Activated B cell treated with CpG ODN at 0.5 μM for 24 hours (primary cell): ENCODE measurements at regions not wholly inside any gene's neighbourhood (a gene's known extent, or its start where the extent isn't known, plus 50 kb on each side); places are given as distances from the start of the nearest gene placed in this dataset.
"Not testable (repeated sequence)": the region's sequence is repeated elsewhere in the genome, so short reads cannot be mapped to it uniquely, and the experiment has no call there.

Source experiments
- ATAC-seq: fragments of 200-7000 bp; cut with Tn5 transposase; one replicate; pipeline ENCODE4 v1.10.0; 2021; ENCODE audit warnings: low read depth, mild to moderate bottlenecking, moderate library complexity
- CTCF ChIA-PET: fragments of 350-600 bp; sonication (Branson Sonifier 250); formaldehyde crosslinking; loops from one replicate; lab custom pipeline; 2021; ENCODE audit warnings: antibody characterized with exemption; lab: Charles Lee
- POLR2A ChIA-PET: fragments of 350-600 bp; sonication (Branson Sonifier 250); formaldehyde crosslinking; loops from one replicate; lab custom pipeline; 2021; ENCODE audit warnings: antibody characterized with exemption; lab: Charles Lee
- DNase-seq: peaks from one replicate; pipeline ENCODE4 v3.0.0; 2022
- H3K27ac Mint-ChIP-seq: one replicate; pipeline ENCODE4 v1.8.0; 2020; ENCODE audit warnings: mixed read lengths
- H3K27me3 Mint-ChIP-seq: one replicate; pipeline ENCODE4 v1.8.0; 2021; ENCODE audit warnings: mixed read lengths
- H3K36me3 Mint-ChIP-seq: one replicate; pipeline ENCODE4 v1.8.0; 2021; ENCODE audit warnings: low read depth, mixed read lengths
- H3K4me1 Mint-ChIP-seq: one replicate; pipeline ENCODE4 v1.8.0; 2021; ENCODE audit warnings: mixed read lengths
- H3K4me3 Mint-ChIP-seq: one replicate; pipeline ENCODE4 v1.8.0; 2020; ENCODE audit warnings: mild to moderate bottlenecking, mixed read lengths
- H3K9me3 Mint-ChIP-seq: one replicate; pipeline ENCODE4 v1.8.0; 2020; ENCODE audit warnings: mixed read lengths
- intact Hi-C: fragments of 100-400 bp; cut with micrococcal nuclease; formaldehyde crosslinking; loops from one replicate; pipeline ENCODE4 v1.15.1; 2024
- TF ChIP-seq, protein P1 (sequence below): fragments of 200-600 bp; IDR thresholded peaks from one replicate; pipeline ENCODE4 v1.8.0; 2022; ENCODE audit warnings: antibody characterized with exemption, mild to moderate bottlenecking

DNA sequence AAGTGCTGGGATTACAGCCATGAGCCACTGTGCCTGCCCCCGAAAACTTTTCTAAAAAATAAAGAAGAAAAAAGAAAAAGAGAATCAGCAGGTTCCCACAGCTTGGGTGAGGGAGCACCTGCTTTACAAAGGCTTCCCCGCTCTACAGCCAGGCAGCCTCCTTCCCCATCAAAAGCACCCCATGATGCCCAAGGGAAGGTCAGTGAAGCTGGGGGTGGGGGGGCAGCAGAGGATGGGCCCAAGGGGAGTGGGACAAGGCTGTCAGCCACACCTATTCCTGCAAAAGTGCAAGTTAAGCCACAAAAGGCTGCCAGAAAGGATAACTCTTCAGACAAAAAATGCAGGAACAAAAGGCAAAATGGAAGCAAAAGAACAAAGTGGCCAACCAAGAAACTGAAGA, 72.5 kb downstream of the FAM50B start:
- Mint-ChIP-seq H3K4me3 (no peak overlapping the region), H3K36me3 (no peaks in the 10 kb centered on the region), H3K27ac (no peak overlapping the region), H3K27me3 (peaks cover 8% of the 10 kb centered on the region), H3K9me3 (no peaks in the 10 kb centered on the region), H3K4me1 (no peaks in the 10 kb centered on the region)
- ChIA-PET POLR2A (no interaction called here), CTCF (no interaction called here)
- intact Hi-C loops, result no loop called here
- no peak for ATAC-seq
- DNase-seq, result no peak
- TF ChIP-seq, protein P1, sequence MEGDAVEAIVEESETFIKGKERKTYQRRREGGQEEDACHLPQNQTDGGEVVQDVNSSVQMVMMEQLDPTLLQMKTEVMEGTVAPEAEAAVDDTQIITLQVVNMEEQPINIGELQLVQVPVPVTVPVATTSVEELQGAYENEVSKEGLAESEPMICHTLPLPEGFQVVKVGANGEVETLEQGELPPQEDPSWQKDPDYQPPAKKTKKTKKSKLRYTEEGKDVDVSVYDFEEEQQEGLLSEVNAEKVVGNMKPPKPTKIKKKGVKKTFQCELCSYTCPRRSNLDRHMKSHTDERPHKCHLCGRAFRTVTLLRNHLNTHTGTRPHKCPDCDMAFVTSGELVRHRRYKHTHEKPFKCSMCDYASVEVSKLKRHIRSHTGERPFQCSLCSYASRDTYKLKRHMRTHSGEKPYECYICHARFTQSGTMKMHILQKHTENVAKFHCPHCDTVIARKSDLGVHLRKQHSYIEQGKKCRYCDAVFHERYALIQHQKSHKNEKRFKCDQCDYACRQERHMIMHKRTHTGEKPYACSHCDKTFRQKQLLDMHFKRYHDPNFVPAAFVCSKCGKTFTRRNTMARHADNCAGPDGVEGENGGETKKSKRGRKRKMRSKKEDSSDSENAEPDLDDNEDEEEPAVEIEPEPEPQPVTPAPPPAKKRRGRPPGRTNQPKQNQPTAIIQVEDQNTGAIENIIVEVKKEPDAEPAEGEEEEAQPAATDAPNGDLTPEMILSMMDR, result no peak

DNA sequence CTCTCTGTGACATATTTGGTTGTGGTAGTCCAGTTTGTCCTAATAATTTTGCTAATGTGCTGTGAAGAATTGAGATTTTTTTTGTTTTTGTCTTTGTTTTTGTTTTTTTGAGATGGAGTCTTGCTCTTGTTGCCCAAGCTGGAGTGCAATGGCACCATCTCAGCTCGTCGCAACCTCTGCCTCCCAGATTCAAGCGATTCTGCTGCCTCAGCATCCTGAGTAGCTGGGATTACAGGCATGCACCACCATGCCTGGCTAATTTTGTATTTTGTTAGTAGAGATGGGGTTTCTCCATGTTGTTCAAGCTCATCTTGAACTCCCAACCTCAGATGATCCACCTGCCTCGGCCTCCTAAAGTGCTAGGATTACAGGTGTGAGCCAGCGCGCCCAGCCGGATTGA, 73.4 kb downstream of the FAM50B start:
- CTCF ChIA-PET, result interaction anchor here (0.6 kb wide), 1 partner anchor 99 kb away, joined by 6 read pairs; no protein-coding TSS in a partner anchor
- H3K27ac Mint-ChIP-seq, H3K27me3 Mint-ChIP-seq, POLR2A ChIA-PET, H3K9me3 Mint-ChIP-seq, DNase-seq, H3K36me3 Mint-ChIP-seq, H3K4me3 Mint-ChIP-seq, intact Hi-C loops, ATAC-seq, H3K4me1 Mint-ChIP-seq: not testable (repeated sequence)

DNA sequence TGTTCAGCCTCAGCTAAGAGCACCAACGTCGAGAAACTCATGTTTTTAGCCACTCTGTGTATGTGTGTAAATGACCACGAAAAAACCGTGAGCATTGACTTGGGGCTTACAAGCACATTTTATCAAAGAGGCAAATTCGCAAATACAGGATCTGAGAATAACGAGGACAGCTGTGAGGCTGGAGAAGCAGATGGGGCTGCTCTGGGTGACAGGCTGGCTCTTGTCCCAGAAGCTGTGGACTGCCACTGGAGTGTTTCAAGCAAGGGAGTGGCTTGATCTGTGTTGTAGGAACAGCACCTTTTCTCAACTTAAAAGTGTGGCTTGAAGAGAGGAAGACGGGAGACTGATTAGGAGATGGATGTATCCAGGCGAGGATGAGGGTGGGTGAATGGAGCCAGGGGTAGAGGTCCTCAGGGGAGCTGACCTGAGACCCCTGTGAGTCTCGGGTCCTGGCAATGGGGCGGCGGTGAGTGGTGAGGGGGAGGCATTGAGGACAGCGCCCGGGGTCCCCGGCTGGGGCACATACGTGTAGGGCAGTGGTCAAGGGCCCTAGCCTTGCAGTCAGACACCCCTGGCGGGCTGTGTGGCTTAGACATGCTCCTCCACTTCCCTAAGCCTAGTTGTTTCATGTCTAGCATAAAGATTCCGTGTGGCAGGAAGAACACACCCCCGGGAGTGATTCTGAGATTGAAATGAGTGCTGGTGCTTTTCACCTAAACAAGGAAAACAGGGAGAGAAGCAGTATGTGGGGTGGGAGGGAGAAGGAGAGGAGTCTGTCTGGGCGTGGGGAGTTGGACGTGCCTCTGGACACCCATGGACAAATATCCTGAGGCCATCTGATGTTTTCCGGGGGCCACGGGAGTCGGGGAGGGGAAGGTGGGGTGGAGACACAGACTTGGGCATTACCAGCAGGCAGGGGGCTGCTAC, 76.3 kb downstream of the FAM50B start:
- H3K4me1 Mint-ChIP-seq, CTCF ChIA-PET, H3K36me3 Mint-ChIP-seq, DNase-seq, intact Hi-C loops, H3K9me3 Mint-ChIP-seq, H3K27ac Mint-ChIP-seq, H3K27me3 Mint-ChIP-seq, ATAC-seq, POLR2A ChIA-PET, H3K4me3 Mint-ChIP-seq: not testable (repeated sequence)

DNA sequence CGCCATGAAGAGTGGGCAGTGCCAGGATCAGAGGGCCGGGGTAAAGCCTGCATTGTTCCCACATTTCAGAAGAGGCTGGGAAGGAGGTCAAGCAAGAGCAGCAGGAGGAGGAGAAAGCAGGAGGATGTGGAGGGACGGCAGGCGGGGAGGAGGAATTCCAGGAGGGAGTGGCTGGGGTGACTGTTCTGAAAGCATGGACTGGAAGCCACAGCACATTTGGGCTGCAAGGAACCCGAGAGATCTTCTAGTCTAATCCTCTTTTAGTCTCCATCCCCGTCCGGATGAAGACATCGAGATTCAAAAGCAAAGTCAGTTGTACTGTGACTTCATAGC, 76.9 kb downstream of the FAM50B start:
- CTCF ChIA-PET, result no interaction called here
- TF ChIP-seq, protein P1, result no peak
- ATAC-seq (no peak), DNase-seq (no peak)
- Mint-ChIP-seq H3K27ac (no peak overlapping the region), H3K9me3 (no peaks in the 10 kb centered on the region), H3K27me3 (peaks cover 2% of the 10 kb centered on the region), H3K4me3 (no peak overlapping the region), H3K4me1 (no peaks in the 10 kb centered on the region), H3K36me3 (no peaks in the 10 kb centered on the region)
- intact Hi-C loops, result no loop called here
- POLR2A ChIA-PET, result no interaction called here

DNA sequence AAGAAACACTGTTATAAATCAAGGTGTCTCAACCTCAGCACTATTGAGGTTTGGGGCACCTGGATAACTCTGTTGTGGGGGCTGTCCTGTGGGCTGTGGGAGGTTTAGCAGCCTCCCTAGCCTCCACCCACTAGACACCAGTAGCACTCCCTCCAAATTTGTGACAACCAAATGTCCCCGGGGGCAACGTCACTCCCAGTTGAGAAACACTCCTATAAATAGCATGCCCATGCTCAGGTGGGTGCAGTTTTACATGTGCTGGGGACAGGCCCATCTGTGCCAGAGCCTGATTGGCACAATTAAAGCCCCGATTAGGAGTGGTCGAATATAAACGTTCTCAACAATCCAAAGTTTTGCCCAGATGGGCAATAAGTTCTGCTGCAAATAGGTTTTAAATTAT, 78.9 kb downstream of the FAM50B start:
- CTCF ChIA-PET, result no interaction called here
- POLR2A ChIA-PET, result no interaction called here
- no peak for DNase-seq
- H3K4me3 Mint-ChIP-seq, result no peak overlapping the region
- ATAC-seq, result no peak
- H3K27me3 Mint-ChIP-seq, result peaks cover 2% of the 10 kb centered on the region
- H3K27ac Mint-ChIP-seq, result no peak overlapping the region
- intact Hi-C loops, result no loop called here
- H3K9me3 Mint-ChIP-seq, result no peaks in the 10 kb centered on the region
- TF ChIP-seq, protein P1, result no peak
- H3K36me3 Mint-ChIP-seq, result no peaks in the 10 kb centered on the region
- H3K4me1 Mint-ChIP-seq, result no peaks in the 10 kb centered on the region

DNA sequence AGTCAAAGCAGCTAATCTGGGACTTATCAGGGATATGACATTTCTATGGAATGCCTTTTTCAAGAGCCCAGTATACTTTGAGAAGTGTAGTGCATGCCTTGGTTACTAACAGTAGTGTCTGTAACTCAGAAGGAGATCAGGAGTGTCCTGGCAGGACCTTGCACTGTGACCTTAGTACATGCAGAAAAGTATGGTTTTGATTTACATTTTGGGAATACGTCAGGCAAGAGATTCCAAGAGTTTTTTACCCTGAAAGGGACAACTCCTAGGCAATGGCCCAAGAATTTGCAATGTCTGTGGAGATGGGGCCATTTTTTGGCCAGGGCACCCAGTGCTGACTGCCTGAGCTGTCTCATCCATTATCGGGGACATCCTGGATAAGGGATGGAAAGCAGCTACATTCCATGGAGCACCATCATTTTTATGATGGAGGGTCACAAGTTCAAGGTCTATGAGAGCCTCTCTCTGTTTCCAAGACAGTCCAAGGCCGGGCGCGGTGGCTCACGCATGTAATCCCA, 80.2 kb downstream of the FAM50B start:
- intact Hi-C loops, result no loop called here

More for the DNA sequence above, 80.2 kb downstream of the FAM50B start:
- H3K27ac Mint-ChIP-seq, result no peak overlapping the region
- no peaks in the 10 kb centered on the region for H3K4me1 Mint-ChIP-seq
- H3K36me3 Mint-ChIP-seq, result no peaks in the 10 kb centered on the region
- DNase-seq, result no peak
- ChIA-PET POLR2A (interaction anchor here (0.9 kb wide), 1 partner anchor 157 kb away, joined by 5 read pairs; no protein-coding TSS in a partner anchor), CTCF (no interaction called here)
- H3K27me3 Mint-ChIP-seq, result peaks cover 2% of the 10 kb centered on the region
- ATAC-seq, result no peak
- no peak overlapping the region for H3K4me3 Mint-ChIP-seq
- H3K9me3 Mint-ChIP-seq, result no peaks in the 10 kb centered on the region
- TF ChIP-seq, protein P1, result no peak
